H1 (cell line): ENCODE measurements at regions not wholly inside any gene's neighbourhood (a gene's known extent, or its start where the extent isn't known, plus 50 kb on each side); places are given as distances from the start of the nearest gene placed in this dataset.
A peak's percentile ranks its signal among the peaks of the same experiment; 100 is the strongest.

Experiments used
- CTCF ChIA-PET: fragments of 300-600 bp; sonication (Branson Sonifier 250); formaldehyde crosslinking; loops from one replicate; lab custom pipeline; 2021; ENCODE audit not compliant: partially characterized antibody; lab: Charles Lee
- POLR2A ChIA-PET: fragments of 300-600 bp; sonication (Branson Sonifier 250); formaldehyde crosslinking; loops from one replicate; lab custom pipeline; 2021; ENCODE audit warnings: inconsistent platforms; ENCODE audit not compliant: partially characterized antibody; lab: Charles Lee
- DNase-seq, 2 experiments: peaks; one replicate each; pipeline versions ENCODE4 v3.0.0 to v3.0.0-alpha.2; 2010 to 2022; ENCODE audit warnings: low spot score in 2 of 2, low read depth in 1 of 2, mixed read lengths in 1 of 2
- FAIRE-seq: peaks from 2 replicates; lab custom pipeline; 2011; peaks lifted over from hg19 to GRCh38; lab: Jason Lieb, UNC
- H2AFZ ChIP-seq: 2 replicates; pipeline ENCODE4 v1.8.1; 2012; ENCODE audit warnings: low read length, inconsistent platforms
- H2AK5ac ChIP-seq: 2 replicates; pipeline ENCODE4 v1.6.1; 2013; ENCODE audit warnings: low read depth, low read length
- H2BK120ac ChIP-seq: replicated peaks from 2 replicates; pipeline ENCODE3; 2013; ENCODE audit warnings: low read depth, low read length, inconsistent platforms
- H2BK12ac ChIP-seq: 2 replicates; pipeline ENCODE4 v1.6.1; 2013; ENCODE audit warnings: low read depth, low read length
- H2BK15ac ChIP-seq: 2 replicates; pipeline ENCODE4 v1.6.1; 2013; ENCODE audit warnings: low read length
- H2BK20ac ChIP-seq: 2 replicates; pipeline ENCODE4 v1.6.1; 2013; ENCODE audit warnings: low read length
- H2BK5ac ChIP-seq: 2 replicates; pipeline ENCODE4 v1.6.1; 2013; ENCODE audit warnings: low read depth, low read length
- H3K14ac ChIP-seq: 2 replicates; pipeline ENCODE4 v1.6.1; 2013; ENCODE audit warnings: inconsistent platforms; ENCODE audit not compliant: insufficient read length
- H3K18ac ChIP-seq: 2 replicates; pipeline ENCODE4 v1.6.1; 2013; ENCODE audit warnings: low read length; ENCODE audit errors: extremely low read depth
- H3K23ac ChIP-seq: 2 replicates; pipeline ENCODE4 v1.6.1; 2013; ENCODE audit warnings: inconsistent platforms; ENCODE audit not compliant: insufficient read length
- H3K23me2 ChIP-seq: 2 replicates; pipeline ENCODE4 v1.6.1; 2013; ENCODE audit warnings: low read depth, low read length
- H3K27ac ChIP-seq: 2 replicates; pipeline ENCODE4 v1.6.1; 2011; ENCODE audit warnings: low read depth, low read length, inconsistent platforms
- H3K27me3 ChIP-seq, 4 experiments: replicated peaks in 1 of 4; 1 replicate in 1 of 4; 2 replicates in 3 of 4; pipeline versions ENCODE4 v1.6.1 to v1.8.1; 2011 to 2013; ENCODE audit warnings: low read length in 3 of 4, mild to moderate bottlenecking in 3 of 4, inconsistent platforms in 2 of 4, mixed read lengths in 2 of 4, moderate library complexity in 1 of 4; ENCODE audit not compliant: control insufficient read depth in 3 of 4, insufficient read depth in 3 of 4; ENCODE audit errors: extremely low read depth in 1 of 4
- H3K36me3 ChIP-seq, 4 experiments: 2 replicates each; pipeline versions ENCODE4 v1.6.1 to v1.8.1; 2011 to 2013; ENCODE audit warnings: mild to moderate bottlenecking in 4 of 4, low read length in 3 of 4, moderate library complexity in 2 of 4, control low read depth in 1 of 4, inconsistent platforms in 1 of 4; ENCODE audit not compliant: insufficient read depth in 4 of 4, control insufficient read depth in 2 of 4
- H3K4ac ChIP-seq: replicated peaks from 2 replicates; pipeline ENCODE3; 2013; ENCODE audit warnings: low read length, low read depth, mixed read lengths, inconsistent platforms; ENCODE audit not compliant: insufficient read length
- H3K4me1 ChIP-seq, 4 experiments: replicated peaks in 1 of 4; 1 replicate in 1 of 4; 2 replicates in 3 of 4; pipeline versions ENCODE4 v1.6.1 to v1.8.1; 2011 to 2013; ENCODE audit warnings: low read length in 3 of 4, inconsistent platforms in 2 of 4, mixed read lengths in 1 of 4; ENCODE audit not compliant: insufficient read depth in 4 of 4, control insufficient read depth in 3 of 4
- H3K4me2 ChIP-seq, 2 experiments: 2 replicates each; pipeline versions ENCODE4 v1.6.1 to v1.8.1; 2011 to 2013; ENCODE audit warnings: low read depth in 2 of 2, low read length in 2 of 2, control low read depth in 1 of 2, inconsistent platforms in 1 of 2, mild to moderate bottlenecking in 1 of 2; ENCODE audit not compliant: insufficient read depth in 1 of 2
- H3K4me3 ChIP-seq, 4 experiments: fragments of 200-600, 300-600 bp in 1 of 4; sonication (generic), shearing (Covaris generic), sonication (Bioruptor Twin) in 1 of 4; 2 replicates each; pipeline versions ENCODE4 v1.5.1 to v1.8.1; 2011 to 2016; ENCODE audit warnings: low read length in 4 of 4, low read depth in 3 of 4, control low read depth in 2 of 4, inconsistent platforms in 2 of 4, mild to moderate bottlenecking in 2 of 4, mixed read lengths in 1 of 4, moderate library complexity in 1 of 4; ENCODE audit not compliant: insufficient read depth in 2 of 4; ENCODE audit errors: extremely low read depth in 1 of 4
- H3K56ac ChIP-seq: replicated peaks from 2 replicates; pipeline ENCODE3; 2013; ENCODE audit warnings: low read depth, mild to moderate bottlenecking, mixed read lengths, low read length, inconsistent platforms; ENCODE audit not compliant: insufficient read length
- H3K79me1 ChIP-seq: 2 replicates; pipeline ENCODE4 v1.6.1; 2013; ENCODE audit warnings: low read depth, low read length, control low read depth
- H3K79me2 ChIP-seq, 2 experiments: 2 replicates each; pipeline versions ENCODE4 v1.6.1 to v1.8.1; 2012 to 2013; ENCODE audit warnings: low read length in 2 of 2, mild to moderate bottlenecking in 2 of 2, inconsistent platforms in 1 of 2; ENCODE audit not compliant: insufficient read depth in 2 of 2, control insufficient read depth in 1 of 2
- H3K9ac ChIP-seq, 4 experiments: replicated peaks in 1 of 4; 1 replicate in 1 of 4; 2 replicates in 3 of 4; pipeline versions ENCODE4 v1.6.1 to v1.8.1; 2011 to 2013; ENCODE audit warnings: low read depth in 3 of 4, low read length in 3 of 4, control low read depth in 2 of 4, mild to moderate bottlenecking in 2 of 4, moderate library complexity in 2 of 4, inconsistent platforms in 1 of 4; ENCODE audit errors: extremely low read depth in 1 of 4
- H3K9me3 ChIP-seq, 2 experiments: 2 replicates each; pipeline versions ENCODE4 v1.6.1 to v1.8.1; 2012 to 2013; ENCODE audit warnings: mild to moderate bottlenecking in 2 of 2, moderate library complexity in 2 of 2, control low read depth in 1 of 2, inconsistent platforms in 1 of 2, low read depth in 1 of 2, low read length in 1 of 2, mixed read lengths in 1 of 2; ENCODE audit not compliant: insufficient read depth in 2 of 2
- H4K20me1 ChIP-seq, 2 experiments: replicated peaks in 1 of 2; 2 replicates each; pipeline versions ENCODE3 to v1.8.1; 2011 to 2013; ENCODE audit warnings: inconsistent platforms in 2 of 2, low read length in 2 of 2, mild to moderate bottlenecking in 1 of 2; ENCODE audit not compliant: insufficient read depth in 2 of 2, control insufficient read depth in 1 of 2
- H4K5ac ChIP-seq: 2 replicates; pipeline ENCODE4 v1.6.1; 2013; ENCODE audit warnings: low read length, low read depth, mixed read lengths, inconsistent platforms; ENCODE audit not compliant: insufficient read length
- H4K8ac ChIP-seq: 2 replicates; pipeline ENCODE4 v1.8.0; 2013; ENCODE audit warnings: mild to moderate bottlenecking, moderate library complexity, low read length, inconsistent platforms; ENCODE audit not compliant: insufficient read depth; ENCODE audit errors: extremely low read depth
- H4K91ac ChIP-seq: replicated peaks from 2 replicates; pipeline ENCODE3; 2013; ENCODE audit warnings: low read length, mixed read lengths, inconsistent platforms; ENCODE audit not compliant: insufficient read length
- ATF3 ChIP-seq: IDR thresholded peaks from 2 replicates; pipeline ENCODE4 v1.6.1; 2011; ENCODE audit warnings: low read depth, mild to moderate bottlenecking, low read length; ENCODE audit not compliant: insufficient read depth
- BRCA1 ChIP-seq: IDR thresholded peaks from 2 replicates; pipeline ENCODE4 v1.6.1; 2012; ENCODE audit warnings: low read depth, low read length, improper control_type of control experiment
- CHD2 ChIP-seq: IDR thresholded peaks from 2 replicates; pipeline ENCODE4 v1.6.1; 2012; ENCODE audit warnings: low read length, improper control_type of control experiment
- GABPA ChIP-seq: IDR thresholded peaks from 2 replicates; pipeline ENCODE4 v1.6.1; 2011; ENCODE audit warnings: mild to moderate bottlenecking, low read length, moderate library complexity, borderline replicate concordance; ENCODE audit not compliant: insufficient read depth
- JUN ChIP-seq: IDR thresholded peaks from 2 replicates; pipeline ENCODE4 v1.6.1; 2011; ENCODE audit warnings: low read depth, mild to moderate bottlenecking, improper control_type of control experiment, low read length
- MAX ChIP-seq: IDR thresholded peaks from 2 replicates; pipeline ENCODE4 v1.6.1; 2012; ENCODE audit warnings: inconsistent platforms
- POU5F1 ChIP-seq: IDR thresholded peaks from 2 replicates; pipeline ENCODE4 v1.6.1; 2011; ENCODE audit warnings: low read depth, mild to moderate bottlenecking, low read length, moderate library complexity
- YY1 ChIP-seq: IDR thresholded peaks from 2 replicates; pipeline ENCODE4 v1.6.1; 2011; ENCODE audit warnings: low read depth, mild to moderate bottlenecking, low read length
- WGBS, 2 experiments: shearing (Covaris generic) in 1 of 2; methylation state at CpG; one replicate each; pipeline versions ENCODE4 v1.1.6 to v1.1.7; 2013 to 2015; ENCODE audit warnings: low lambda C conversion rate in 2 of 2, mixed read lengths in 2 of 2, inconsistent platforms in 1 of 2, low coverage in 1 of 2, missing lambda C conversion rate in 1 of 2; ENCODE audit not compliant: insufficient replicate concordance in 2 of 2, insufficient coverage in 1 of 2, insufficient read length in 1 of 2; ENCODE audit errors: extremely low coverage in 1 of 2, missing lambda C conversion rate in 1 of 2; 5-methylcytosine and 5-hydroxymethylcytosine counted together

- Histone ChIP-seq H3K27me3 (no peaks in the 10 kb centered on the region), H3K9ac (no peak overlapping the region), H3K4ac (no peak overlapping the region), H2BK12ac (no peak overlapping the region), H3K23ac (no peak overlapping the region), H2BK15ac (no peak overlapping the region), H3K4me2 (peak overlapping the region in 1 of 2 experiments; percentile 35; a peak in 1 of 4 replicates), H2BK5ac (no peak overlapping the region), H2BK20ac (0 out of 2 replicates have a peak overlapping the region, but pooled peaks have one; percentile 7), H3K4me1 (peaks cover 0 to 6% (median 4%) of the 10 kb centered on the region in 4 experiments; a peak in 5 of 7 replicates), H3K14ac (no peak overlapping the region), H3K79me2 (no peaks in the 10 kb centered on the region), H3K4me3 (no peak overlapping the region), H2AK5ac (no peak overlapping the region), H3K9me3 (no peaks in the 10 kb centered on the region), H3K18ac (no peak overlapping the region), H3K27ac (no peak overlapping the region), H3K36me3 (no peaks in the 10 kb centered on the region), H3K79me1 (no peaks in the 10 kb centered on the region), H4K5ac (no peak overlapping the region), H4K20me1 (no peaks in the 10 kb centered on the region), H4K8ac (no peak overlapping the region), H4K91ac (no peak overlapping the region), H3K56ac (no peak overlapping the region), H2BK120ac (no peak overlapping the region), H2AFZ (peak overlapping the region; percentile 60; the same call in 1 of the 2 replicates), H3K23me2 (no peaks in the 10 kb centered on the region)
- 57% methylated on average over 27 of the region's 27 CpGs; no CpG with 5 or more reads in 1 of the 2 experiments for WGBS, 2 experiments
- ChIA-PET POLR2A (interaction anchor here (0.7 kb wide), 2 partner anchors 8 to 1069 kb away, joined by 3 to 4 read pairs; no protein-coding TSS in a partner anchor), CTCF (interaction anchor here (0.6 to 3.5 kb wide), 51 partner anchors 9 to 505 kb away, joined by 3 to 24 read pairs (median 3); no protein-coding TSS in a partner anchor)
- DNase-seq (peak; percentile 54 to 89), FAIRE-seq (peak; percentile 98)
- TF ChIP-seq GABPA (no peak), JUN (no peak), YY1 (peak; percentile 35; the same call in 1 of the 2 replicates), POU5F1 (no peak), BRCA1 (no peak), ATF3 (no peak), MAX (no peak), CHD2 (no peak)
Observed at GRCh38 chr5:71782771-71783770, 64.0 kb downstream of the CARTPT start.
